BJ (cell line): ENCODE measurements at regions not wholly inside any gene's neighbourhood (a gene's known extent, or its start where the extent isn't known, plus 50 kb on each side); places are given as distances from the start of the nearest gene placed in this dataset.

ENCODE experiments used
- CTCF ChIA-PET: fragments of 350-600 bp; formaldehyde crosslinking; extraction: SDS; loops from one replicate; lab custom pipeline; 2021; ENCODE audit warnings: antibody characterized with exemption, inconsistent platforms; lab: Yijun Ruan, JAX
- POLR2A ChIA-PET: fragments of 300-600 bp; sonication (Branson Sonifier 250); formaldehyde crosslinking; extraction: SDS; loops from one replicate; lab custom pipeline; 2021; ENCODE audit warnings: antibody characterized with exemption; lab: Charles Lee
- DNase-seq: peaks from one replicate; pipeline ENCODE4 v3.0.0-alpha.2; 2011; ENCODE audit warnings: low read depth
- H3K27me3 ChIP-seq: 2 replicates; pipeline ENCODE4 v1.6.0; 2011; ENCODE audit warnings: low read length; ENCODE audit not compliant: control insufficient read depth, insufficient read depth
- H3K36me3 ChIP-seq: 2 replicates; pipeline ENCODE4 v1.5.1; 2011; ENCODE audit warnings: low read length; ENCODE audit not compliant: control insufficient read depth, insufficient read depth
- H3K4me3 ChIP-seq: 2 replicates; pipeline ENCODE4 v1.5.1; 2011; ENCODE audit warnings: low read depth, mild to moderate bottlenecking, control low read depth, low read length
- CTCF ChIP-seq: IDR thresholded peaks from 2 replicates; pipeline ENCODE4 v1.5.1; 2011; ENCODE audit warnings: low read depth, mild to moderate bottlenecking, control low read depth, inconsistent platforms, low read length, moderate library complexity; ENCODE audit not compliant: insufficient read depth

- Histone ChIP-seq H3K4me3 (no peak overlapping the region), H3K36me3 (no peaks in the 10 kb centered on the region), H3K27me3 (no peaks in the 10 kb centered on the region)
- DNase-seq = no peak
- ChIA-PET CTCF (no interaction called here), POLR2A (no interaction called here)
- TF ChIP-seq CTCF = no peak
Observed at GRCh38 chr3:66856533-66856932, 141.6 kb upstream of the KBTBD8 start.

- no peak for DNase-seq
- 0 out of 2 replicates have a peak, but pooled peaks have one; percentile 5 for TF ChIP-seq CTCF
- ChIA-PET CTCF (interaction anchor here (1.1 kb wide), 1 partner anchor 8 kb away, joined by 3 read pairs; no protein-coding TSS in a partner anchor), POLR2A (no interaction called here)
- Histone ChIP-seq H3K27me3 (no peaks in the 10 kb centered on the region), H3K4me3 (no peak overlapping the region), H3K36me3 (no peaks in the 10 kb centered on the region)
Observed at GRCh38 chr3:66858656-66859381, 139.3 kb upstream of the KBTBD8 start.

GRCh38 chr3:66860771-66861170 is 137.3 kb upstream of the KBTBD8 start:
- TF ChIP-seq CTCF = no peak
- ChIA-PET CTCF (no interaction called here), POLR2A (no interaction called here)
- DNase-seq = no peak
- Histone ChIP-seq H3K36me3 (no peaks in the 10 kb centered on the region), H3K4me3 (no peak overlapping the region), H3K27me3 (no peaks in the 10 kb centered on the region)

- ChIA-PET POLR2A (no interaction called here), CTCF (no interaction called here)
- Histone ChIP-seq H3K36me3 (no peaks in the 10 kb centered on the region), H3K27me3 (no peaks in the 10 kb centered on the region), H3K4me3 (no peak overlapping the region)
- DNase-seq = no peak
- TF ChIP-seq CTCF = no peak
Observed at GRCh38 chr3:66863205-66864111, 134.6 kb upstream of the KBTBD8 start.

GRCh38 chr3:66884659-66885058 is 113.4 kb upstream of the KBTBD8 start:
- no peak for TF ChIP-seq CTCF
- ChIA-PET POLR2A (no interaction called here), CTCF (no interaction called here)

More at GRCh38 chr3:66884659-66885058, 113.4 kb upstream of the KBTBD8 start:
- DNase-seq = no peak
- no peak overlapping the region for H3K4me3 ChIP-seq
- no peaks in the 10 kb centered on the region; the same call in 1 of the 2 replicates for H3K27me3 ChIP-seq
- H3K36me3 ChIP-seq = no peaks in the 10 kb centered on the region
